Endodermal cell (in vitro differentiated cells): ENCODE measurements at regions not wholly inside any gene's neighbourhood (a gene's known extent, or its start where the extent isn't known, plus 50 kb on each side); places are given as distances from the start of the nearest gene placed in this dataset.

Experiments used
- DNase-seq: peaks from one replicate; pipeline ENCODE4 v3.0.0-alpha.2; 2017
- H3K27ac ChIP-seq: 2 replicates; pipeline ENCODE4 v1.5.1; 2013; ENCODE audit warnings: mild to moderate bottlenecking, low read depth, low read length, moderate library complexity
- H3K27me3 ChIP-seq: 2 replicates; pipeline ENCODE4 v1.6.1; 2013; ENCODE audit warnings: mild to moderate bottlenecking, low read length, moderate library complexity; ENCODE audit not compliant: insufficient read depth, control insufficient read depth, poor library complexity, severe bottlenecking
- H3K36me3 ChIP-seq: 2 replicates; pipeline ENCODE4 v1.7.0; 2013; ENCODE audit warnings: mild to moderate bottlenecking, low read length, moderate library complexity; ENCODE audit not compliant: control insufficient read depth, insufficient read depth
- H3K4me1 ChIP-seq: one replicate; pipeline ENCODE4 v1.7.0; 2013; ENCODE audit warnings: low read length; ENCODE audit not compliant: control insufficient read depth, insufficient read depth
- H3K4me3 ChIP-seq: 2 replicates; pipeline ENCODE4 v1.5.1; 2013; ENCODE audit warnings: mild to moderate bottlenecking, low read length, moderate library complexity
- H3K9ac ChIP-seq: 2 replicates; pipeline ENCODE4 v1.6.1; 2013; ENCODE audit warnings: mild to moderate bottlenecking, low read length, moderate library complexity; ENCODE audit not compliant: poor library complexity, severe bottlenecking; ENCODE audit errors: extremely low read depth
- H3K9me3 ChIP-seq: 2 replicates; pipeline ENCODE4 v1.6.1; 2013; ENCODE audit warnings: mild to moderate bottlenecking, low read length, moderate library complexity; ENCODE audit not compliant: control insufficient read depth
- H3K27ac Mint-ChIP-seq: 2 replicates; pipeline ENCODE4 v1.8.0; 2020; ENCODE audit warnings: mixed read lengths
- H3K27me3 Mint-ChIP-seq: 2 replicates; pipeline ENCODE4 v1.8.0; 2021; ENCODE audit warnings: mild to moderate bottlenecking, mixed read lengths; ENCODE audit not compliant: insufficient read depth
- H3K36me3 Mint-ChIP-seq: 2 replicates; pipeline ENCODE4 v1.8.0; 2020; ENCODE audit warnings: low read depth, mixed read lengths
- H3K4me1 Mint-ChIP-seq: 2 replicates; pipeline ENCODE4 v1.8.0; 2020; ENCODE audit warnings: mixed read lengths
- H3K4me3 Mint-ChIP-seq: 2 replicates; pipeline ENCODE4 v1.8.0; 2020; ENCODE audit warnings: mild to moderate bottlenecking, moderate library complexity, mixed read lengths
- H3K9me3 Mint-ChIP-seq: 2 replicates; pipeline ENCODE4 v1.8.0; 2020; ENCODE audit warnings: mild to moderate bottlenecking, mixed read lengths
- CTCF ChIP-seq: fragments of 200-600 bp; sonication (generic); conservative IDR thresholded peaks from 2 replicates; pipeline ENCODE4 v1.5.0; 2021; ENCODE audit warnings: antibody characterized with exemption, mild to moderate bottlenecking
- WGBS, 2 experiments: methylation state at CpG; one replicate each; pipeline versions ENCODE4 v1.1.5 to v1.1.7; 2013; ENCODE audit warnings: missing lambda C conversion rate in 2 of 2, mixed read lengths in 1 of 2; ENCODE audit not compliant: insufficient coverage in 1 of 2, insufficient read length in 1 of 2; 5-methylcytosine and 5-hydroxymethylcytosine counted together

DNA sequence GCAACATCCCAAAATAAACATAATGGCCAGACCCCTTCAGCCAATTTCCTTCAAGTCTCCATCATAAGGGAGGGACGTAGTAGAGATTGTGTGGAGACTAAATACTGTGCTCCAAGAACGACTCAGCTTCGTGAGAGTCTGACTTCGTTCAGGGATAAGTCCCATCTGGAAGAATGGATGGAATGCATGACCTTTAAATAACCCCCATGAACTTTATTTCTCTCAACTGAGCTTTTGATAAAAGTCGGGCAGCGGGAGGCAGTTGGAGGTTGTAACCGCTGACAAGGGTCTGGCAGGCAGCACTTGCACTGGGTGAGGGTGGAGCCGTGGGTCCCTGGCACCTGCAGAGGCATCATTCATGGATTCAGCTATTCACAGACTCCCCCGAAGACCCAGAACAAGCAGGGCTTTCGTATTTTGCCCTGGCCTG lies 115.9 kb downstream of the ZFP36L2 start:
- Mint-ChIP-seq H3K4me1 (peaks cover 14% of the 10 kb centered on the region), H3K4me3 (no peak overlapping the region)
- peak; percentile 42 for DNase-seq

DNA sequence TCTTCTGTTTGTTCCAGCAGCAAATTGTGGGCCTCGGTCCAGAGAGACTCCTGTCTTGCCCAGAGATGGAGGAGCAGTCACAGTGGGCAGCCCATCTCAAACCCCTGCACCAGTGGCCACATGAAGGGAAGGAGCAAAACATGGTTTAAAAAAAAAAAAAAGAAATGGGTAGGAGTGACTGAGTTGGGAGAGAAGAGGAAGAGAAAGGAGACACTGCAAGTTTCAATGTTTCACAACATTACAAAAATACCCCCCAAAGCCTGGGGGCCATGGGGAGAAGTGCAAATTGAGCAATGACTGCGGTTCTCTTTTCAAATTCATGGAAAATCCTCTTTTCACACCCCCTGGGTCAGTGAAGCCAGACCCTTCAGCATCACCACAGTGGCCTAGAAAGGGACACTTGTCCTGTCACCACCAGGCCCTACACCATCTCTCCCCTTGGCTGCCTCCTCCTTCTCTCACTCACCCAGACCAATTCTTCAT lies 117.1 kb downstream of the ZFP36L2 start:
- no peak for TF ChIP-seq CTCF
- Histone ChIP-seq H3K9me3 (no peaks in the 10 kb centered on the region), H3K27me3 (no peaks in the 10 kb centered on the region), H3K27ac (no peak overlapping the region), H3K9ac (no peak overlapping the region), H3K36me3 (no peaks in the 10 kb centered on the region), H3K4me1 (peaks cover 5% of the 10 kb centered on the region), H3K4me3 (no peak overlapping the region)
- peak; percentile 21 for DNase-seq
- WGBS, 2 experiments: 80 to 83% methylated on average over 2 of the region's 2 CpGs
- Mint-ChIP-seq H3K4me3 (no peak overlapping the region), H3K9me3 (no peaks in the 10 kb centered on the region), H3K27ac (no peak overlapping the region), H3K4me1 (peaks cover 7% of the 10 kb centered on the region), H3K36me3 (no peaks in the 10 kb centered on the region), H3K27me3 (peaks cover 6% of the 10 kb centered on the region)

More for the DNA sequence above, 115.9 kb downstream of the ZFP36L2 start:
- no peaks in the 10 kb centered on the region for H3K36me3 ChIP-seq
- TF ChIP-seq CTCF: no peak
- no peak overlapping the region for H3K9ac ChIP-seq
- WGBS, 2 experiments: 64 to 72% methylated on average over 9 to 10 of the region's 10 CpGs
- no peaks in the 10 kb centered on the region for H3K27me3 ChIP-seq
- no peaks in the 10 kb centered on the region for H3K9me3 ChIP-seq
- H3K27me3 Mint-ChIP-seq: peaks cover 6% of the 10 kb centered on the region
- H3K27ac ChIP-seq: no peak overlapping the region
- peaks cover 5% of the 10 kb centered on the region for H3K4me1 ChIP-seq
- H3K9me3 Mint-ChIP-seq: no peaks in the 10 kb centered on the region
- H3K27ac Mint-ChIP-seq: no peak overlapping the region
- H3K4me3 ChIP-seq: no peak overlapping the region
- no peaks in the 10 kb centered on the region for H3K36me3 Mint-ChIP-seq

GRCh38 chr2:43107679-43108078 lies 118.7 kb downstream of the ZFP36L2 start:
- H3K27ac Mint-ChIP-seq: no peak overlapping the region
- H3K4me1 Mint-ChIP-seq: peaks cover 4% of the 10 kb centered on the region
- TF ChIP-seq CTCF: no peak
- no peaks in the 10 kb centered on the region for H3K36me3 Mint-ChIP-seq
- DNase-seq: peak; percentile 17
- no peak overlapping the region for H3K4me3 ChIP-seq
- H3K36me3 ChIP-seq: no peaks in the 10 kb centered on the region
- H3K27ac ChIP-seq: no peak overlapping the region
- H3K4me3 Mint-ChIP-seq: no peak overlapping the region
- H3K27me3 ChIP-seq: no peaks in the 10 kb centered on the region
- peaks cover 3% of the 10 kb centered on the region for H3K27me3 Mint-ChIP-seq
- no peak overlapping the region for H3K9ac ChIP-seq
- H3K4me1 ChIP-seq: no peaks in the 10 kb centered on the region
- no peaks in the 10 kb centered on the region for H3K9me3 Mint-ChIP-seq
- 74 to 85% methylated on average over 2 to 4 of the region's 4 CpGs for WGBS, 2 experiments
- H3K9me3 ChIP-seq: no peaks in the 10 kb centered on the region
